ENCODE measurements at regions not wholly inside any gene's neighbourhood (a gene's known extent, or its start where the extent isn't known, plus 50 kb on each side); places are given as distances from the start of the nearest gene placed in this dataset.

GRCh38 chr15:38182900-38183299 lies 69.7 kb upstream of the SPRED1 start:
- no peak for DNase-seq

- no peak for DNase-seq
These were observed 66.1 kb upstream of the SPRED1 start for GRCh38 chr15:38186507-38186906.

- DNase-seq, result no peak
These were observed 64.9 kb upstream of the SPRED1 start for GRCh38 chr15:38187630-38188313.

- no peak for DNase-seq
These were observed 62.9 kb upstream of the SPRED1 start for GRCh38 chr15:38189671-38190295.

GRCh38 chr15:38190501-38190900 lies 62.1 kb upstream of the SPRED1 start:
- no peak for DNase-seq

GRCh38 chr15:38192496-38192895 lies 60.1 kb upstream of the SPRED1 start:
- no peak for DNase-seq

- DNase-seq, result no peak
These were observed 59.1 kb upstream of the SPRED1 start for GRCh38 chr15:38193496-38193895.

GRCh38 chr15:38195191-38195901 lies 57.3 kb upstream of the SPRED1 start:
- DNase-seq, result no peak

- DNase-seq, result no peak
These were observed 56.6 kb upstream of the SPRED1 start for GRCh38 chr15:38196076-38196475.

- no peak for DNase-seq
These were observed 55.1 kb upstream of the SPRED1 start for GRCh38 chr15:38197553-38197952.

- DNase-seq, result no peak
These were observed 50.9 kb upstream of the SPRED1 start for GRCh38 chr15:38201714-38202113.

- no peak for DNase-seq
These were observed 50.3 kb upstream of the SPRED1 start for GRCh38 chr15:38202361-38202760.
